SK-N-SH (cell line): ENCODE measurements at regions not wholly inside any gene's neighbourhood (a gene's known extent, or its start where the extent isn't known, plus 50 kb on each side); places are given as distances from the start of the nearest gene placed in this dataset.

Experiments
- CTCF ChIA-PET: fragments of 300-600, 350-600 bp; formaldehyde crosslinking; extraction: SDS; loops from one replicate; lab custom pipeline; 2021; lab: Yijun Ruan, JAX
- POLR2A ChIA-PET: fragments of 350-600 bp; sonication (Branson Sonifier 250); formaldehyde crosslinking; extraction: SDS; loops from one replicate; lab custom pipeline; 2020; ENCODE audit warnings: antibody characterized with exemption, inconsistent platforms; lab: Yijun Ruan, JAX
- DNase-seq: peaks from one replicate; pipeline ENCODE4 v3.0.0; 2012
- H2AFZ ChIP-seq: fragments of 200-600 bp; sonication (generic); 2 replicates; pipeline ENCODE4 v1.8.1; 2016; ENCODE audit warnings: antibody characterized with exemption, mild to moderate bottlenecking, low read depth
- H3F3A ChIP-seq: fragments of 200-600 bp; sonication (generic); replicated peaks from 2 replicates; pipeline ENCODE3; 2016; ENCODE audit warnings: antibody characterized with exemption, mild to moderate bottlenecking; ENCODE audit not compliant: insufficient read depth
- H3K27ac ChIP-seq, 2 experiments: fragments of 200-500 bp in 1 of 2; fragments of 200-600 bp in 1 of 2; sonication (Bioruptor generic) in 1 of 2; sonication (generic), shearing (Covaris generic) in 1 of 2; 2 replicates each; pipeline versions ENCODE4 v1.5.1 to v1.6.1; 2014 to 2016; ENCODE audit warnings: low read depth in 2 of 2, inconsistent platforms in 1 of 2, low read length in 1 of 2, mild to moderate bottlenecking in 1 of 2, mixed read lengths in 1 of 2
- H3K27me3 ChIP-seq: fragments of 200-600 bp; sonication (generic), shearing (Covaris generic); 2 replicates; pipeline ENCODE4 v1.6.1; 2016; ENCODE audit warnings: mixed run types; ENCODE audit not compliant: insufficient read depth
- H3K36me3 ChIP-seq, 2 experiments: fragments of 200-500 bp in 1 of 2; fragments of 200-600 bp in 1 of 2; sonication (Bioruptor generic) in 1 of 2; sonication (generic) in 1 of 2; replicated peaks in 1 of 2; 2 replicates each; pipeline versions ENCODE3 to v1.5.1; 2014 to 2016; ENCODE audit warnings: low read length in 1 of 2, mild to moderate bottlenecking in 1 of 2; ENCODE audit not compliant: insufficient read depth in 2 of 2, control insufficient read depth in 1 of 2
- H3K4me1 ChIP-seq, 2 experiments: fragments of 200-500 bp in 1 of 2; fragments of 200-600 bp in 1 of 2; sonication (Bioruptor generic) in 1 of 2; sonication (generic), shearing (Covaris generic) in 1 of 2; 2 replicates each; pipeline versions ENCODE4 v1.5.1 to v1.6.1; 2014 to 2016; ENCODE audit warnings: low read depth in 1 of 2, low read length in 1 of 2, mixed run types in 1 of 2; ENCODE audit not compliant: insufficient read depth in 2 of 2, control insufficient read depth in 1 of 2
- H3K4me2 ChIP-seq: fragments of 200-600 bp; sonication (generic), shearing (Covaris generic); 2 replicates; pipeline ENCODE4 v1.6.1; 2017; ENCODE audit warnings: mixed run types
- H3K4me3 ChIP-seq, 2 experiments: fragments of 200-500 bp in 1 of 2; fragments of 200-600 bp in 1 of 2; sonication (Bioruptor generic) in 1 of 2; sonication (generic), shearing (Covaris generic) in 1 of 2; 2 replicates each; pipeline versions ENCODE4 v1.5.1 to v1.8.1; 2014 to 2016; ENCODE audit warnings: low read depth in 2 of 2, inconsistent platforms in 1 of 2, low read length in 1 of 2, mild to moderate bottlenecking in 1 of 2, mixed read lengths in 1 of 2, moderate library complexity in 1 of 2
- H3K79me2 ChIP-seq: fragments of 200-600 bp; sonication (generic); 2 replicates; pipeline ENCODE4 v1.8.1; 2017; ENCODE audit warnings: mild to moderate bottlenecking; ENCODE audit not compliant: insufficient read depth
- H3K9ac ChIP-seq: fragments of 200-600 bp; sonication (generic); 2 replicates; pipeline ENCODE4 v1.6.1; 2017; ENCODE audit warnings: mixed run types
- H3K9me2 ChIP-seq: fragments of 200-600 bp; sonication (generic); 2 replicates; pipeline ENCODE4 v1.6.1; 2017; ENCODE audit warnings: mixed run types
- H3K9me3 ChIP-seq: fragments of 200-600 bp; sonication (generic); 2 replicates; pipeline ENCODE4 v1.6.1; 2017; ENCODE audit warnings: mixed run types, mild to moderate bottlenecking, moderate library complexity
- H4K20me1 ChIP-seq: fragments of 200-600 bp; sonication (generic); 2 replicates; pipeline ENCODE4 v1.6.1; 2017; ENCODE audit warnings: mild to moderate bottlenecking, mixed run types; ENCODE audit not compliant: insufficient read depth
- ELF1 ChIP-seq: IDR thresholded peaks from 2 replicates; pipeline ENCODE4 v1.4.0; 2012
- EP300 ChIP-seq, 2 experiments: IDR thresholded peaks; 2 replicates each; pipeline versions ENCODE4 v1.4.0 to v1.6.1; 2012; ENCODE audit warnings: borderline replicate concordance in 1 of 2, low read depth in 1 of 2, low read length in 1 of 2
- EZH2phosphoT487 ChIP-seq: fragments of 200-600 bp; sonication (generic); IDR thresholded peaks from 2 replicates; pipeline ENCODE4 v1.6.1; 2017; ENCODE audit warnings: low read depth, mixed run types, mild to moderate bottlenecking, antibody characterized with exemption, moderate library complexity, borderline replicate concordance
- FOSL2 ChIP-seq: IDR thresholded peaks from 2 replicates; pipeline ENCODE4 v1.4.0; 2012; ENCODE audit warnings: low read depth, mild to moderate bottlenecking, moderate library complexity, borderline replicate concordance
- FOXJ3 ChIP-seq: sonication (generic); formaldehyde crosslinking; IDR thresholded peaks from 2 replicates; pipeline ENCODE4 v1.5.1; 2020; ENCODE audit warnings: mild to moderate bottlenecking, missing genetic modification reagents
- FOXM1 ChIP-seq: IDR thresholded peaks from 2 replicates; pipeline ENCODE4 v1.4.0; 2012; ENCODE audit warnings: low read depth, mild to moderate bottlenecking
- JUND ChIP-seq: IDR thresholded peaks from 2 replicates; pipeline ENCODE4 v1.4.0; 2012
- NFIC ChIP-seq: IDR thresholded peaks from 2 replicates; pipeline ENCODE4 v1.4.0; 2012; ENCODE audit warnings: borderline replicate concordance
- NRF1 ChIP-seq: IDR thresholded peaks from 2 replicates; pipeline ENCODE4 v1.6.1; 2012; ENCODE audit warnings: low read depth, mild to moderate bottlenecking, low read length
- PBX3 ChIP-seq: IDR thresholded peaks from 2 replicates; pipeline ENCODE4; 2012
- POLR2AphosphoS5 ChIP-seq: IDR thresholded peaks from 2 replicates; pipeline ENCODE4 v1.6.1; 2012; ENCODE audit warnings: low read depth, low read length
- RAD21 ChIP-seq: IDR thresholded peaks from 2 replicates; pipeline ENCODE4 v1.6.1; 2012; ENCODE audit warnings: mild to moderate bottlenecking, low read length
- RCOR1 ChIP-seq: fragments of 150-350 bp; IDR thresholded peaks from 2 replicates; pipeline ENCODE4 v1.6.1; 2017; ENCODE audit warnings: antibody characterized with exemption, low read length
- REST ChIP-seq: IDR thresholded peaks from 2 replicates; pipeline ENCODE4 v1.6.1; 2012; ENCODE audit warnings: mild to moderate bottlenecking, low read depth, low read length, moderate library complexity
- SMC3 ChIP-seq: IDR thresholded peaks from 2 replicates; pipeline ENCODE4 v1.6.1; 2012; ENCODE audit warnings: low read depth, low read length, improper control_type of control experiment
- TCF12 ChIP-seq: IDR thresholded peaks from 2 replicates; pipeline ENCODE4 v1.4.0; 2012
- YY1 ChIP-seq: IDR thresholded peaks from 2 replicates; pipeline ENCODE4 v1.4.0; 2012; ENCODE audit warnings: low read depth, mild to moderate bottlenecking
- whole genome bisulfite sequencing: methylation state at CpG from one replicate; pipeline ENCODE4 v1.1.6; 2017; ENCODE audit warnings: low lambda C conversion rate; 5-methylcytosine and 5-hydroxymethylcytosine counted together

GRCh38 chr13:50101590-50101989 lies 86.3 kb downstream of the KCNRG start (continued):
- TF ChIP-seq REST: no peak

GRCh38 chr13:50104493-50104892 lies 89.2 kb downstream of the KCNRG start:
- peaks cover 21% of the 10 kb centered on the region for H3F3A ChIP-seq
- no peaks in the 10 kb centered on the region for H3K9me2 ChIP-seq
- peaks cover 6% of the 10 kb centered on the region; the same call in 1 of the 2 replicates for H3K9me3 ChIP-seq
- no peak overlapping the region for H3K9ac ChIP-seq
- peaks cover 0 to 12% of the 10 kb centered on the region in 2 experiments; a peak in 1 of 4 replicates for H3K4me1 ChIP-seq
- CTCF ChIA-PET: no interaction called here
- H3K79me2 ChIP-seq: peaks cover 18% of the 10 kb centered on the region
- H3K4me3 ChIP-seq: no peak overlapping the region
- no peak for DNase-seq
- TF ChIP-seq JUND: 0 out of 2 replicates have a peak, but pooled peaks have one; percentile 13
- peak; percentile 49; the same call in 1 of the 2 replicates for TF ChIP-seq PBX3
- TF ChIP-seq FOSL2: peak; percentile 44
- TF ChIP-seq NFIC: no peak
- TF ChIP-seq FOXM1: no peak
- no peaks in the 10 kb centered on the region for H3K27me3 ChIP-seq
- H2AFZ ChIP-seq: no peak overlapping the region; the same call in 1 of the 2 replicates
- peak overlapping the region in 1 of 2 experiments; percentile 33; a peak in 1 of 4 replicates for H3K27ac ChIP-seq
- POLR2A ChIA-PET: no interaction called here
- 81% methylated on average over 1 of the region's 1 CpG for WGBS
- H4K20me1 ChIP-seq: no peaks in the 10 kb centered on the region
- H3K4me2 ChIP-seq: peak overlapping the region; percentile 21; the same call in 1 of the 2 replicates
- H3K36me3 ChIP-seq: peaks cover 0 to 10% of the 10 kb centered on the region in 2 experiments

GRCh38 chr13:50106559-50106958 lies 91.3 kb downstream of the KCNRG start:
- Histone ChIP-seq H4K20me1 (no peaks in the 10 kb centered on the region), H3K4me2 (no peak overlapping the region), H3K27me3 (no peaks in the 10 kb centered on the region), H3F3A (peaks cover 24% of the 10 kb centered on the region), H3K9me3 (peaks cover 6% of the 10 kb centered on the region; the same call in 1 of the 2 replicates), H3K27ac (no peak overlapping the region), H3K79me2 (peaks cover 6% of the 10 kb centered on the region), H3K4me1 (peaks cover 0 to 15% of the 10 kb centered on the region in 2 experiments; a peak in 1 of 4 replicates), H3K9ac (no peak overlapping the region), H3K36me3 (peaks cover 0 to 9% of the 10 kb centered on the region in 2 experiments), H3K9me2 (no peaks in the 10 kb centered on the region), H3K4me3 (no peak overlapping the region), H2AFZ (no peak overlapping the region)
- no peak for DNase-seq
- POLR2A ChIA-PET: no interaction called here
- 92% methylated on average over 1 of the region's 1 CpG for WGBS
- CTCF ChIA-PET: no interaction called here
- TF ChIP-seq ELF1 (no peak), YY1 (no peak), EP300 (IDR thresholded peaks at IDR 0.05; ENCODE audit: borderline replicate concordance in 1 of 2, low read depth in 1 of 2, low read length in 1 of 2) (no peak), TCF12 (no peak), REST (no peak), NRF1 (no peak), RAD21 (no peak), PBX3 (no peak), FOXM1 (no peak), FOXJ3 (CRISPR knock-in tag) (no peak), RCOR1 (no peak), JUND (no peak), EZH2phosphoT487 (no peak), SMC3 (no peak), POLR2AphosphoS5 (no peak)
